Liver (tissue), 8 donors: ENCODE measurements at regions not wholly inside any gene's neighbourhood (a gene's known extent, or its start where the extent isn't known, plus 50 kb on each side); places are given as distances from the start of the nearest gene placed in this dataset.

ENCODE experiments used
- DNase-seq: peaks from one replicate; pipeline ENCODE4 v3.0.0-alpha.2; 2017; ENCODE audit warnings: low spot score
- H3K27ac ChIP-seq, 2 donors: one replicate each; pipeline ENCODE4 v1.7.0; 2013; ENCODE audit warnings: inconsistent platforms in 2 of 2, low read length in 2 of 2, control low read depth in 1 of 2, low read depth in 1 of 2, mild to moderate bottlenecking in 1 of 2
- H3K27me3 ChIP-seq, 4 donors: one replicate each; pipeline versions ENCODE4 v1.6.1 to v1.7.0; 2013; ENCODE audit warnings: low read length in 3 of 4, inconsistent platforms in 1 of 4, mild to moderate bottlenecking in 1 of 4, moderate library complexity in 1 of 4; ENCODE audit not compliant: control insufficient read depth in 4 of 4, insufficient read depth in 4 of 4
- H3K36me3 ChIP-seq, 4 donors: one replicate each; pipeline versions ENCODE4 v1.6.1 to v1.7.0; 2013; ENCODE audit warnings: low read length in 3 of 4, mild to moderate bottlenecking in 3 of 4, low read depth in 1 of 4, moderate library complexity in 1 of 4; ENCODE audit not compliant: control insufficient read depth in 4 of 4, insufficient read depth in 3 of 4
- H3K4me1 ChIP-seq, 4 donors: one replicate each; pipeline versions ENCODE4 v1.6.1 to v1.7.0; 2013; ENCODE audit warnings: low read length in 3 of 4, mild to moderate bottlenecking in 3 of 4, moderate library complexity in 1 of 4; ENCODE audit not compliant: control insufficient read depth in 4 of 4, insufficient read depth in 4 of 4
- H3K4me3 ChIP-seq, 3 donors: one replicate each; pipeline versions ENCODE4 v1.6.1 to v1.7.0; 2013; ENCODE audit warnings: low read length in 3 of 3, control low read depth in 1 of 3, low read depth in 1 of 3, mild to moderate bottlenecking in 1 of 3
- H3K9ac ChIP-seq, 2 donors: one replicate each; pipeline ENCODE4 v1.7.0; 2013; ENCODE audit warnings: low read length in 2 of 2, mild to moderate bottlenecking in 2 of 2, moderate library complexity in 2 of 2, control low read depth in 1 of 2, low read depth in 1 of 2
- H3K9me3 ChIP-seq, 4 donors: one replicate each; pipeline versions ENCODE4 v1.6.1 to v1.7.0; 2013; ENCODE audit warnings: low read length in 3 of 4; ENCODE audit not compliant: control insufficient read depth in 4 of 4
- EGR1 ChIP-seq, 2 donors: IDR thresholded peaks; 2 replicates each; pipeline ENCODE4 v1.6.1; 2016 to 2018; ENCODE audit warnings: antibody characterized with exemption in 2 of 2, low read depth in 2 of 2
- FOXA1 ChIP-seq: IDR thresholded peaks from 2 replicates; pipeline ENCODE4 v1.6.1; 2016; ENCODE audit warnings: antibody characterized with exemption
- JUND ChIP-seq, 2 donors: IDR thresholded peaks; 2 replicates each; pipeline ENCODE4 v1.6.1; 2016; ENCODE audit warnings: antibody characterized with exemption in 2 of 2
- NR2F2 ChIP-seq: IDR thresholded peaks from 2 replicates; pipeline ENCODE4 v1.6.1; 2016; ENCODE audit warnings: antibody characterized with exemption
- RAD21 ChIP-seq, 2 donors: IDR thresholded peaks; 2 replicates each; pipeline ENCODE4 v1.6.1; 2016; ENCODE audit warnings: antibody characterized with exemption in 2 of 2, mild to moderate bottlenecking in 2 of 2
- REST ChIP-seq: IDR thresholded peaks from 2 replicates; pipeline ENCODE4 v1.6.1; 2016; ENCODE audit warnings: antibody characterized with exemption, mild to moderate bottlenecking
- WGBS: extraction: QIAGEN DNeasy Blood & Tissue Kit; methylation state at CpG from one replicate; pipeline ENCODE4 v1.1.7; 2013; 5-methylcytosine and 5-hydroxymethylcytosine counted together
- TF ChIP-seq, protein P1 (sequence below): fragments of 150-350 bp; IDR thresholded peaks from 2 replicates; pipeline ENCODE4 v1.5.1; 2017; ENCODE audit warnings: improper control_type of control experiment, low read depth, low read length; ENCODE audit not compliant: missing input control
- TF ChIP-seq, protein P2 (sequence below): IDR thresholded peaks from 2 replicates; pipeline ENCODE4 v1.6.1; 2016; ENCODE audit warnings: antibody characterized with exemption
- TF ChIP-seq, protein P3 (sequence below): IDR thresholded peaks from 2 replicates; pipeline ENCODE4 v1.6.1; 2016; ENCODE audit warnings: antibody characterized with exemption
- donor health status: healthy.
- donor health status: healthy.
- donor health status: healthy.
- donor health status: healthy.
- donor health status: healthy.

GRCh38 chr9:31146485-31147166, 1237.8 kb upstream of the ACO1 start:
- no peak overlapping the region for H3K9ac ChIP-seq
- H3K36me3 ChIP-seq = no peaks in the 10 kb centered on the region
- 73% methylated on average over 3 of the region's 3 CpGs for WGBS
- TF ChIP-seq RAD21 (IDR thresholded peaks at IDR 0.05) (no peak), REST (no peak), JUND (IDR thresholded peaks at IDR 0.05) (no peak), FOXA1 (no peak)
- TF ChIP-seq, protein P1, sequence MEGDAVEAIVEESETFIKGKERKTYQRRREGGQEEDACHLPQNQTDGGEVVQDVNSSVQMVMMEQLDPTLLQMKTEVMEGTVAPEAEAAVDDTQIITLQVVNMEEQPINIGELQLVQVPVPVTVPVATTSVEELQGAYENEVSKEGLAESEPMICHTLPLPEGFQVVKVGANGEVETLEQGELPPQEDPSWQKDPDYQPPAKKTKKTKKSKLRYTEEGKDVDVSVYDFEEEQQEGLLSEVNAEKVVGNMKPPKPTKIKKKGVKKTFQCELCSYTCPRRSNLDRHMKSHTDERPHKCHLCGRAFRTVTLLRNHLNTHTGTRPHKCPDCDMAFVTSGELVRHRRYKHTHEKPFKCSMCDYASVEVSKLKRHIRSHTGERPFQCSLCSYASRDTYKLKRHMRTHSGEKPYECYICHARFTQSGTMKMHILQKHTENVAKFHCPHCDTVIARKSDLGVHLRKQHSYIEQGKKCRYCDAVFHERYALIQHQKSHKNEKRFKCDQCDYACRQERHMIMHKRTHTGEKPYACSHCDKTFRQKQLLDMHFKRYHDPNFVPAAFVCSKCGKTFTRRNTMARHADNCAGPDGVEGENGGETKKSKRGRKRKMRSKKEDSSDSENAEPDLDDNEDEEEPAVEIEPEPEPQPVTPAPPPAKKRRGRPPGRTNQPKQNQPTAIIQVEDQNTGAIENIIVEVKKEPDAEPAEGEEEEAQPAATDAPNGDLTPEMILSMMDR = no peak
- TF ChIP-seq, protein P2, sequence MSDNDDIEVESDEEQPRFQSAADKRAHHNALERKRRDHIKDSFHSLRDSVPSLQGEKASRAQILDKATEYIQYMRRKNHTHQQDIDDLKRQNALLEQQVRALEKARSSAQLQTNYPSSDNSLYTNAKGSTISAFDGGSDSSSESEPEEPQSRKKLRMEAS = no peak
- TF ChIP-seq, protein P3, sequence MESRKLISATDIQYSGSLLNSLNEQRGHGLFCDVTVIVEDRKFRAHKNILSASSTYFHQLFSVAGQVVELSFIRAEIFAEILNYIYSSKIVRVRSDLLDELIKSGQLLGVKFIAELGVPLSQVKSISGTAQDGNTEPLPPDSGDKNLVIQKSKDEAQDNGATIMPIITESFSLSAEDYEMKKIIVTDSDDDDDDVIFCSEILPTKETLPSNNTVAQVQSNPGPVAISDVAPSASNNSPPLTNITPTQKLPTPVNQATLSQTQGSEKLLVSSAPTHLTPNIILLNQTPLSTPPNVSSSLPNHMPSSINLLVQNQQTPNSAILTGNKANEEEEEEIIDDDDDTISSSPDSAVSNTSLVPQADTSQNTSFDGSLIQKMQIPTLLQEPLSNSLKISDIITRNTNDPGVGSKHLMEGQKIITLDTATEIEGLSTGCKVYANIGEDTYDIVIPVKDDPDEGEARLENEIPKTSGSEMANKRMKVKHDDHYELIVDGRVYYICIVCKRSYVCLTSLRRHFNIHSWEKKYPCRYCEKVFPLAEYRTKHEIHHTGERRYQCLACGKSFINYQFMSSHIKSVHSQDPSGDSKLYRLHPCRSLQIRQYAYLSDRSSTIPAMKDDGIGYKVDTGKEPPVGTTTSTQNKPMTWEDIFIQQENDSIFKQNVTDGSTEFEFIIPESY = no peak
- no peak for DNase-seq
- no peaks in the 10 kb centered on the region for H3K9me3 ChIP-seq
- H3K4me1 ChIP-seq = no peaks in the 10 kb centered on the region
- no peaks in the 10 kb centered on the region for H3K27me3 ChIP-seq
- H3K4me3 ChIP-seq = no peak overlapping the region
- no peak overlapping the region for H3K27ac ChIP-seq

- Histone ChIP-seq H3K27me3 (no peaks in the 10 kb centered on the region), H3K36me3 (no peaks in the 10 kb centered on the region), H3K4me1 (no peaks in the 10 kb centered on the region), H3K9ac (no peak overlapping the region), H3K4me3 (no peak overlapping the region), H3K9me3 (no peaks in the 10 kb centered on the region), H3K27ac (no peak overlapping the region)
- WGBS = 62% methylated on average over 2 of the region's 2 CpGs
- no peak for DNase-seq
- TF ChIP-seq EGR1 (IDR thresholded peaks at IDR 0.05; ENCODE audit: low read depth in 2 of 2) (no peak), RAD21 (IDR thresholded peaks at IDR 0.05) (no peak), NR2F2 (no peak)
Observed at GRCh38 chr9:31153250-31153840, 1231.1 kb upstream of the ACO1 start.
